ENCODE measurements at regions not wholly inside any gene's neighbourhood (a gene's known extent, or its start where the extent isn't known, plus 50 kb on each side); places are given as distances from the start of the nearest gene placed in this dataset.

- DNase-seq (ENCODE audit: insufficient read length, low spot score) (no peak), FAIRE-seq (no peak)
- TF ChIP-seq POLR2A (IDR thresholded peaks at IDR 0.05; ENCODE audit: low read depth, low read length) (no peak), SPI1 (IDR thresholded peaks at IDR 0.05; ENCODE audit: low read depth, low read length) (no peak), TAF1 (IDR thresholded peaks at IDR 0.05; ENCODE audit: low read depth, low read length) (no peak), POLR2AphosphoS5 (IDR thresholded peaks at IDR 0.05; ENCODE audit: low read depth, low read length) (no peak)
These were observed 83.1 kb upstream of the AJAP1 start for GRCh38 chr1:4571263-4571662.

- DNase-seq (ENCODE audit: insufficient read length, low spot score) (no peak), FAIRE-seq (no peak)
- TF ChIP-seq PAX5 (IDR thresholded peaks at IDR 0.05; ENCODE audit: insufficient read depth, low read length, severe bottlenecking) (no peak), SPI1 (IDR thresholded peaks at IDR 0.05; ENCODE audit: low read depth, low read length) (no peak), POLR2A (IDR thresholded peaks at IDR 0.05; ENCODE audit: low read depth, low read length) (no peak), TAF1 (IDR thresholded peaks at IDR 0.05; ENCODE audit: low read depth, low read length) (no peak), POU2F2 (IDR thresholded peaks at IDR 0.05; ENCODE audit: low read depth, low read length) (no peak), POLR2AphosphoS5 (IDR thresholded peaks at IDR 0.05; ENCODE audit: low read depth, low read length) (no peak)
These were observed 80.9 kb upstream of the AJAP1 start for GRCh38 chr1:4573526-4573925.

DNA sequence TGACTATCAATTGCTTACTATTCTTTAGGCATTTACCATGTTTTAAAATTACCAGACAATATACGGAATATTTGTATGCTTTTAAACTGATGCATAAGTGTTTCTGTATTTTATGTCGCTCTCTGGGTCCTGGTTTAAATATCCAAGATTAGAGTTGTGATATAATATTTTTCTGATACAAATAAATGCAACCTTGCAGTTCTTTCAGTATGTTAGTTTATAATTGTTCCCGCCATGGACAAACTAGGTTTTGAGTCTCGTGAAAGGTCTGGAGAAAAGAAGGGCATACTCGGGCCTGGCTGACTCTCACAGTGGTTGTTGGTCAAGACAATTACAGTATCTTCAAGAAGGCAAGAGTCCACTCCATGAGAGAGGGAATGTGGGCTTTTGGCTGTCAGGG is 72.6 kb upstream of the AJAP1 start:
- no peak for TF ChIP-seq PAX5 (IDR thresholded peaks at IDR 0.05; ENCODE audit: insufficient read depth, low read length, severe bottlenecking)
- no peak for TF ChIP-seq POU2F2 (IDR thresholded peaks at IDR 0.05; ENCODE audit: low read depth, low read length)
- DNase-seq (ENCODE audit: insufficient read length, low spot score) = no peak
- FAIRE-seq = no peak

GRCh38 chr1:4584449-4584848 is 70.0 kb upstream of the AJAP1 start:
- FAIRE-seq = no peak
- no peak for TF ChIP-seq TAF1 (IDR thresholded peaks at IDR 0.05; ENCODE audit: low read depth, low read length)
- no peak for TF ChIP-seq PAX5 (IDR thresholded peaks at IDR 0.05; ENCODE audit: insufficient read depth, low read length, severe bottlenecking)
- TF ChIP-seq POLR2AphosphoS5 (IDR thresholded peaks at IDR 0.05; ENCODE audit: low read depth, low read length) = no peak
- no peak for TF ChIP-seq POU2F2 (IDR thresholded peaks at IDR 0.05; ENCODE audit: low read depth, low read length)
- no peak for TF ChIP-seq POLR2A (IDR thresholded peaks at IDR 0.05; ENCODE audit: low read depth, low read length)
- no peak for TF ChIP-seq SPI1 (IDR thresholded peaks at IDR 0.05; ENCODE audit: low read depth, low read length)

DNA sequence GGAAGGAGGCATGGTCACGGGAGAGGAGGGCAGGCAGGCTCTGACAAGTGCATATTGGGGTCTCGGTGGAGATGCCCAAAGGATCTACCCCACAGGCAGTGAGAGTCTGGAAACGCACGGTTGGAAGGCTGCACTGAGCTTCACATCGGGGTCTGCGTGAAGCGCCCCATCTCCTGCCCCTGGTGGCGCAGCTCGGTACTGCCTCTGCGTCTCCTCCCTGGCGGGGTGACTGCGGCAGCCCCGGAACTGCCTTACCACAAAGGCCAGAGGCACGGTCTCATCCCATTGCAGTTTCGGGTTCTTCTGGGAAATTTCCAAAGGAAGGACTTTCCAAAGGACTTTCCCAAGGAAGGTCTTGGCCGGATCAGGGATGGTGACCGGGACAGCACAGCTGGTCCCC is 69.2 kb upstream of the AJAP1 start:
- no peak for FAIRE-seq
- no peak for TF ChIP-seq PAX5 (IDR thresholded peaks at IDR 0.05; ENCODE audit: insufficient read depth, low read length, severe bottlenecking)
- TF ChIP-seq SPI1 (IDR thresholded peaks at IDR 0.05; ENCODE audit: low read depth, low read length) = no peak
- no peak for TF ChIP-seq TAF1 (IDR thresholded peaks at IDR 0.05; ENCODE audit: low read depth, low read length)
- no peak for TF ChIP-seq POU2F2 (IDR thresholded peaks at IDR 0.05; ENCODE audit: low read depth, low read length)
- TF ChIP-seq POLR2AphosphoS5 (IDR thresholded peaks at IDR 0.05; ENCODE audit: low read depth, low read length) = no peak
- TF ChIP-seq POLR2A (IDR thresholded peaks at IDR 0.05; ENCODE audit: low read depth, low read length) = no peak
- peak; percentile 46 for DNase-seq (ENCODE audit: insufficient read length, low spot score)

More at GRCh38 chr1:4584449-4584848, 70.0 kb upstream of the AJAP1 start:
- no peak for DNase-seq (ENCODE audit: insufficient read length, low spot score)

GRCh38 chr1:4585705-4586104 is 68.7 kb upstream of the AJAP1 start:
- no peak for TF ChIP-seq TAF1 (IDR thresholded peaks at IDR 0.05; ENCODE audit: low read depth, low read length)
- no peak for TF ChIP-seq POLR2A (IDR thresholded peaks at IDR 0.05; ENCODE audit: low read depth, low read length)
- TF ChIP-seq POU2F2 (IDR thresholded peaks at IDR 0.05; ENCODE audit: low read depth, low read length) = no peak
- TF ChIP-seq PAX5 (IDR thresholded peaks at IDR 0.05; ENCODE audit: insufficient read depth, low read length, severe bottlenecking) = no peak
- TF ChIP-seq POLR2AphosphoS5 (IDR thresholded peaks at IDR 0.05; ENCODE audit: low read depth, low read length) = no peak
- no peak for TF ChIP-seq SPI1 (IDR thresholded peaks at IDR 0.05; ENCODE audit: low read depth, low read length)
- no peak for FAIRE-seq
- no peak for DNase-seq (ENCODE audit: insufficient read length, low spot score)

- DNase-seq (ENCODE audit: insufficient read length, low spot score) (no peak), FAIRE-seq (no peak)
- TF ChIP-seq SPI1 (IDR thresholded peaks at IDR 0.05; ENCODE audit: low read depth, low read length) (no peak), POLR2AphosphoS5 (IDR thresholded peaks at IDR 0.05; ENCODE audit: low read depth, low read length) (no peak), PAX5 (IDR thresholded peaks at IDR 0.05; ENCODE audit: insufficient read depth, low read length, severe bottlenecking) (no peak), POLR2A (IDR thresholded peaks at IDR 0.05; ENCODE audit: low read depth, low read length) (no peak), POU2F2 (IDR thresholded peaks at IDR 0.05; ENCODE audit: low read depth, low read length) (no peak), TAF1 (IDR thresholded peaks at IDR 0.05; ENCODE audit: low read depth, low read length) (no peak)
These were observed 67.7 kb upstream of the AJAP1 start for GRCh38 chr1:4586611-4587160.

DNA sequence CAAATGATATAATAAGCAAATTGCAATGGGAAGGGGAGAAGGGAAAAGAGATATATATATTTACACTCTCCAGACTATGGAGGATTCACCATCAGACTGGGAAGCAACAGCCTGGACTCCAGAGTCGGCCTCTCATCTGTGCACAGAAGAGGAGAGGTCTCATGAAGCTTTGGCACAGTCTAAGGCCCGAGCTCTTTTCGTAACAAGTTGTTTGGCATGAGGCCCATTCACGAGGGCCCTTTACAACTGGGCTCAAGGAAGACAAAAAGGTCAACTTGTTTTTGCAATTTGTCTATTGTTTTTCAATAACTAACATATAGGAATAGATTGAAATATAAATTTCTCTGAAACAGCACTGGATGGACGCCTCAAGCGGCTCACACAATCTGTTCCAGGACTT is 66.7 kb upstream of the AJAP1 start:
- DNase-seq (ENCODE audit: insufficient read length, low spot score) (no peak), FAIRE-seq (no peak)
- TF ChIP-seq PAX5 (IDR thresholded peaks at IDR 0.05; ENCODE audit: insufficient read depth, low read length, severe bottlenecking) = no peak
- TF ChIP-seq SPI1 (IDR thresholded peaks at IDR 0.05; ENCODE audit: low read depth, low read length) = no peak
- no peak for TF ChIP-seq POLR2A (IDR thresholded peaks at IDR 0.05; ENCODE audit: low read depth, low read length)
- TF ChIP-seq POU2F2 (IDR thresholded peaks at IDR 0.05; ENCODE audit: low read depth, low read length) = no peak
- no peak for TF ChIP-seq TAF1 (IDR thresholded peaks at IDR 0.05; ENCODE audit: low read depth, low read length)
- no peak for TF ChIP-seq POLR2AphosphoS5 (IDR thresholded peaks at IDR 0.05; ENCODE audit: low read depth, low read length)

- no peak for TF ChIP-seq TAF1 (IDR thresholded peaks at IDR 0.05; ENCODE audit: low read depth, low read length)
- no peak for TF ChIP-seq SPI1 (IDR thresholded peaks at IDR 0.05; ENCODE audit: low read depth, low read length)
- no peak for TF ChIP-seq POU2F2 (IDR thresholded peaks at IDR 0.05; ENCODE audit: low read depth, low read length)
- no peak for TF ChIP-seq POLR2AphosphoS5 (IDR thresholded peaks at IDR 0.05; ENCODE audit: low read depth, low read length)
- no peak for TF ChIP-seq POLR2A (IDR thresholded peaks at IDR 0.05; ENCODE audit: low read depth, low read length)
- TF ChIP-seq PAX5 (IDR thresholded peaks at IDR 0.05; ENCODE audit: insufficient read depth, low read length, severe bottlenecking) = no peak
- DNase-seq (ENCODE audit: insufficient read length, low spot score) (no peak), FAIRE-seq (no peak)
These were observed 63.7 kb upstream of the AJAP1 start for GRCh38 chr1:4590756-4591155.

DNA sequence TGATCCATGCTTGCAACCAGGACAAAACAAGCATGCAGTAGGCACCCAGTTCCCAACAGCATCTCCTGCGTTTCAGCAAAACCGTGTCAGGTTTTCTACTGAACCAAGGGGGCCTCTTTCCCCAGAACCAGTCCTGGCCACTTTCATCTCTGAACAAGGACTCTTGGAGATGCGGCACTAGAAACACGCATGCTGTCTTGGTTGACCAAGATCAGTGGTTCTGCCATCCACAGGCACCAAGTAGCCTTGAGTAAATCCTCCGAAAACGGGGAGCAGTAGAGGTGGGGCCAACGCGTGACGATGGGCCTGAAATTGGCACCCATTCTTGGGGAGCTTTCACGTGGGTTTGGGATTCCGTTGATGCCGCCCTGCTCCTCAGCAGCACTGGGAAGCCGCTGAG is 62.5 kb upstream of the AJAP1 start:
- no peak for DNase-seq (ENCODE audit: insufficient read length, low spot score)
- no peak for TF ChIP-seq TAF1 (IDR thresholded peaks at IDR 0.05; ENCODE audit: low read depth, low read length)
- TF ChIP-seq POLR2AphosphoS5 (IDR thresholded peaks at IDR 0.05; ENCODE audit: low read depth, low read length) = no peak
- TF ChIP-seq PAX5 (IDR thresholded peaks at IDR 0.05; ENCODE audit: insufficient read depth, low read length, severe bottlenecking) = no peak
- TF ChIP-seq POLR2A (IDR thresholded peaks at IDR 0.05; ENCODE audit: low read depth, low read length) = no peak
- no peak for TF ChIP-seq SPI1 (IDR thresholded peaks at IDR 0.05; ENCODE audit: low read depth, low read length)
- no peak for TF ChIP-seq POU2F2 (IDR thresholded peaks at IDR 0.05; ENCODE audit: low read depth, low read length)
- FAIRE-seq = no peak
